K562 (cell line): ENCODE measurements at regions not wholly inside any gene's neighbourhood (a gene's known extent, or its start where the extent isn't known, plus 50 kb on each side); places are given as distances from the start of the nearest gene placed in this dataset.

ENCODE experiments used
- CBFA2T3 ChIP-seq: fragments of 450-650 bp; IDR thresholded peaks from 2 replicates; pipeline ENCODE4 v1.6.1; 2017
- HNRNPUL1 ChIP-seq: fragments of 200-400 bp; formaldehyde crosslinking; IDR thresholded peaks from 2 replicates; pipeline ENCODE4 v1.6.1; 2017; ENCODE audit warnings: low read length
- KDM4B ChIP-seq, 2 experiments: fragments of 450-650 bp in 1 of 2; sonication (generic) in 1 of 2; IDR thresholded peaks; 2 replicates each; pipeline ENCODE4 v1.6.1; 2016 to 2017; ENCODE audit warnings: borderline replicate concordance in 2 of 2, antibody characterized with exemption in 1 of 2, low read depth in 1 of 2, mild to moderate bottlenecking in 1 of 2
- MECOM ChIP-seq: fragments of 250-450 bp; sonication (Bioruptor Pico); IDR thresholded peaks from 2 replicates; pipeline ENCODE4 v1.8.0; 2022; ENCODE audit warnings: inconsistent platforms
- MEIS2 ChIP-seq: fragments of 450-650 bp; IDR thresholded peaks from 2 replicates; pipeline ENCODE4 v1.6.1; 2014; ENCODE audit warnings: mild to moderate bottlenecking; ENCODE audit not compliant: partially characterized antibody
- MXI1 ChIP-seq: IDR thresholded peaks from 2 replicates; pipeline ENCODE4 v1.6.1; 2011; ENCODE audit warnings: low read depth, mild to moderate bottlenecking, improper control_type of control experiment, low read length
- NR4A1 ChIP-seq, 2 experiments: fragments of 250-450 bp in 1 of 2; fragments of 450-650 bp in 1 of 2; sonication (Bioruptor Pico) in 1 of 2; IDR thresholded peaks; 2 replicates each; pipeline versions ENCODE4 v1.4.0 to v1.6.1; 2016 to 2020; ENCODE audit warnings: mild to moderate bottlenecking in 2 of 2, missing compliant biosample characterization in 1 of 2, missing genetic modification characterization in 1 of 2, moderate library complexity in 1 of 2
- RHOXF2B ChIP-seq: fragments of 250-450 bp; sonication (Bioruptor Pico); conservative IDR thresholded peaks from 2 replicates; pipeline ENCODE4 v1.5.1; 2021
- ZNF23 ChIP-seq: fragments of 250-450 bp; sonication (Bioruptor Pico); IDR thresholded peaks from 2 replicates; pipeline ENCODE4 v1.4.0; 2020; ENCODE audit warnings: mild to moderate bottlenecking
- ZNF717 ChIP-seq: fragments of 250-450 bp; sonication (Bioruptor Pico); IDR thresholded peaks from 2 replicates; pipeline ENCODE4 v1.5.0; 2021
- TF ChIP-seq, protein P1 (sequence below), 2 experiments: fragments of 450-650 bp; IDR thresholded peaks; 2 replicates each; pipeline ENCODE4 v1.6.1; 2018; ENCODE audit warnings: mild to moderate bottlenecking in 2 of 2, low read depth in 1 of 2; ENCODE audit not compliant: partially characterized antibody in 2 of 2
- TF ChIP-seq, protein P2 (sequence below): sonication (generic); formaldehyde crosslinking; IDR thresholded peaks from 2 replicates; pipeline ENCODE4 v1.8.1; 2022; ENCODE audit warnings: missing genetic modification reagents
- TF ChIP-seq, protein P3 (sequence below): sonication (generic); formaldehyde crosslinking; IDR thresholded peaks from 2 replicates; pipeline ENCODE4 v1.8.0; 2022; ENCODE audit warnings: missing genetic modification reagents, mild to moderate bottlenecking, borderline replicate concordance
- TF ChIP-seq, protein P4 (sequence below): fragments of 450-650 bp; IDR thresholded peaks from 2 replicates; pipeline ENCODE4 v1.6.1; 2016; ENCODE audit warnings: antibody characterized with exemption
- TF ChIP-seq, protein P5 (sequence below): fragments of 450-650 bp; formaldehyde crosslinking; IDR thresholded peaks from 2 replicates; pipeline ENCODE4 v1.4.0; 2022; ENCODE audit warnings: mild to moderate bottlenecking, moderate library complexity
- TF ChIP-seq, protein P6 (sequence below): sonication (generic); formaldehyde crosslinking; IDR thresholded peaks from 2 replicates; pipeline ENCODE4 v1.8.0; 2022; ENCODE audit warnings: missing genetic modification reagents, mild to moderate bottlenecking, moderate library complexity, borderline replicate concordance

DNA sequence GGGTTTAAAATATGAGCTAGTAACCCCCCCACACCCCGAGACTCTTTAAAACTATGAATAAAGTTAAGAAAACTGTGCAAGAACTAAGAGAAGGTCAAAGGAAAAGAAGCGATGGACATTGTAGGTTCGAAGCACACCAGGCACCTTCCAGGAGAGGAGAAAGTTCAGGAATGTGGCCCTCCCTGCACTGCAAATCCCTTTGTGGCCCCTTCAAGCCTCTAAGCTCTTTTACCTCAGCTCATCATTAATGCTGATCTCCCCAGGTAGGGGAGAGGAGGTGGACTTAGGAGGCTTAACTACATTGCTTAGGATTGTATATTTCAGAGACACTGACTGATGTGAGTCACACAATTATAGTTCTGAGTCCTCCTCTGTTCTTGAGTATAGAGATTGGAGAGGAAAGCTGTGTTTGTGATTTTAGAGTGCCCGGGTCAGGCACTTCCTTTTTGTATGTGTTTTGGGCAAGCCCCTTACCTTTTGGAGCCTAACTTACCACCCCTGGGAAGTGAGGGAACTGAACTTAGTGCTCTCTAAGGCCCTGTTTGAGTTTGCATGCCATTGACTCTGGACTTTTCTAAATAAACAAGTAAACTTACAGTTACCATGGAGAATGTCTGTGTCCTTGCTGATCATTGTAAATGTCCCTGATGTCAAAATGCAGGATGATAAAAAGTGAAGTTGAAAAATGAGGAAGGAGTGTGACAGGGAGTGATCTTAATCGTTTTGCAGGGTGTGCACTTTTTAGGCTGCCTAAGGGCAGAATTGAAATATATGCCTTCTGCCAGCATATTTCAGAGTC lies 140.8 kb upstream of the ZEB2 start (continued):
- TF ChIP-seq KDM4B (IDR thresholded peaks at IDR 0.05; ENCODE audit: borderline replicate concordance in 2 of 2, low read depth in 1 of 2) (no peak), CBFA2T3 (peak; percentile 16; the same call in 1 of the 2 replicates), ZNF23 (CRISPR knock-in tag) (no peak), MEIS2 (peak; percentile 96), NR4A1 (CRISPR knock-in tag; IDR thresholded peaks at IDR 0.05) (no peak), NR4A1 (tag; IDR thresholded peaks at IDR 0.05) (peak; percentile 51; the same call in 1 of the 2 replicates), RHOXF2B (no peak), HNRNPUL1 (no peak), MECOM (CRISPR knock-in tag) (peak; percentile 87), MXI1 (no peak), ZNF717 (CRISPR knock-in tag) (no peak)
- TF ChIP-seq, protein P1, sequence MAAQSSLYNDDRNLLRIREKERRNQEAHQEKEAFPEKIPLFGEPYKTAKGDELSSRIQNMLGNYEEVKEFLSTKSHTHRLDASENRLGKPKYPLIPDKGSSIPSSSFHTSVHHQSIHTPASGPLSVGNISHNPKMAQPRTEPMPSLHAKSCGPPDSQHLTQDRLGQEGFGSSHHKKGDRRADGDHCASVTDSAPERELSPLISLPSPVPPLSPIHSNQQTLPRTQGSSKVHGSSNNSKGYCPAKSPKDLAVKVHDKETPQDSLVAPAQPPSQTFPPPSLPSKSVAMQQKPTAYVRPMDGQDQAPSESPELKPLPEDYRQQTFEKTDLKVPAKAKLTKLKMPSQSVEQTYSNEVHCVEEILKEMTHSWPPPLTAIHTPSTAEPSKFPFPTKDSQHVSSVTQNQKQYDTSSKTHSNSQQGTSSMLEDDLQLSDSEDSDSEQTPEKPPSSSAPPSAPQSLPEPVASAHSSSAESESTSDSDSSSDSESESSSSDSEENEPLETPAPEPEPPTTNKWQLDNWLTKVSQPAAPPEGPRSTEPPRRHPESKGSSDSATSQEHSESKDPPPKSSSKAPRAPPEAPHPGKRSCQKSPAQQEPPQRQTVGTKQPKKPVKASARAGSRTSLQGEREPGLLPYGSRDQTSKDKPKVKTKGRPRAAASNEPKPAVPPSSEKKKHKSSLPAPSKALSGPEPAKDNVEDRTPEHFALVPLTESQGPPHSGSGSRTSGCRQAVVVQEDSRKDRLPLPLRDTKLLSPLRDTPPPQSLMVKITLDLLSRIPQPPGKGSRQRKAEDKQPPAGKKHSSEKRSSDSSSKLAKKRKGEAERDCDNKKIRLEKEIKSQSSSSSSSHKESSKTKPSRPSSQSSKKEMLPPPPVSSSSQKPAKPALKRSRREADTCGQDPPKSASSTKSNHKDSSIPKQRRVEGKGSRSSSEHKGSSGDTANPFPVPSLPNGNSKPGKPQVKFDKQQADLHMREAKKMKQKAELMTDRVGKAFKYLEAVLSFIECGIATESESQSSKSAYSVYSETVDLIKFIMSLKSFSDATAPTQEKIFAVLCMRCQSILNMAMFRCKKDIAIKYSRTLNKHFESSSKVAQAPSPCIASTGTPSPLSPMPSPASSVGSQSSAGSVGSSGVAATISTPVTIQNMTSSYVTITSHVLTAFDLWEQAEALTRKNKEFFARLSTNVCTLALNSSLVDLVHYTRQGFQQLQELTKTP (IDR thresholded peaks at IDR 0.05; ENCODE audit: low read depth in 1 of 2, partially characterized antibody in 2 of 2) = no peak
- TF ChIP-seq, protein P2, sequence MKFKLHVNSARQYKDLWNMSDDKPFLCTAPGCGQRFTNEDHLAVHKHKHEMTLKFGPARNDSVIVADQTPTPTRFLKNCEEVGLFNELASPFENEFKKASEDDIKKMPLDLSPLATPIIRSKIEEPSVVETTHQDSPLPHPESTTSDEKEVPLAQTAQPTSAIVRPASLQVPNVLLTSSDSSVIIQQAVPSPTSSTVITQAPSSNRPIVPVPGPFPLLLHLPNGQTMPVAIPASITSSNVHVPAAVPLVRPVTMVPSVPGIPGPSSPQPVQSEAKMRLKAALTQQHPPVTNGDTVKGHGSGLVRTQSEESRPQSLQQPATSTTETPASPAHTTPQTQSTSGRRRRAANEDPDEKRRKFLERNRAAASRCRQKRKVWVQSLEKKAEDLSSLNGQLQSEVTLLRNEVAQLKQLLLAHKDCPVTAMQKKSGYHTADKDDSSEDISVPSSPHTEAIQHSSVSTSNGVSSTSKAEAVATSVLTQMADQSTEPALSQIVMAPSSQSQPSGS (CRISPR knock-in tag) = no peak
- TF ChIP-seq, protein P3, sequence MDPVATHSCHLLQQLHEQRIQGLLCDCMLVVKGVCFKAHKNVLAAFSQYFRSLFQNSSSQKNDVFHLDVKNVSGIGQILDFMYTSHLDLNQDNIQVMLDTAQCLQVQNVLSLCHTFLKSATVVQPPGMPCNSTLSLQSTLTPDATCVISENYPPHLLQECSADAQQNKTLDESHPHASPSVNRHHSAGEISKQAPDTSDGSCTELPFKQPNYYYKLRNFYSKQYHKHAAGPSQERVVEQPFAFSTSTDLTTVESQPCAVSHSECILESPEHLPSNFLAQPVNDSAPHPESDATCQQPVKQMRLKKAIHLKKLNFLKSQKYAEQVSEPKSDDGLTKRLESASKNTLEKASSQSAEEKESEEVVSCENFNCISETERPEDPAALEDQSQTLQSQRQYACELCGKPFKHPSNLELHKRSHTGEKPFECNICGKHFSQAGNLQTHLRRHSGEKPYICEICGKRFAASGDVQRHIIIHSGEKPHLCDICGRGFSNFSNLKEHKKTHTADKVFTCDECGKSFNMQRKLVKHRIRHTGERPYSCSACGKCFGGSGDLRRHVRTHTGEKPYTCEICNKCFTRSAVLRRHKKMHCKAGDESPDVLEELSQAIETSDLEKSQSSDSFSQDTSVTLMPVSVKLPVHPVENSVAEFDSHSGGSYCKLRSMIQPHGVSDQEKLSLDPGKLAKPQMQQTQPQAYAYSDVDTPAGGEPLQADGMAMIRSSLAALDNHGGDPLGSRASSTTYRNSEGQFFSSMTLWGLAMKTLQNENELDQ (CRISPR knock-in tag) = no peak
- TF ChIP-seq, protein P4, sequence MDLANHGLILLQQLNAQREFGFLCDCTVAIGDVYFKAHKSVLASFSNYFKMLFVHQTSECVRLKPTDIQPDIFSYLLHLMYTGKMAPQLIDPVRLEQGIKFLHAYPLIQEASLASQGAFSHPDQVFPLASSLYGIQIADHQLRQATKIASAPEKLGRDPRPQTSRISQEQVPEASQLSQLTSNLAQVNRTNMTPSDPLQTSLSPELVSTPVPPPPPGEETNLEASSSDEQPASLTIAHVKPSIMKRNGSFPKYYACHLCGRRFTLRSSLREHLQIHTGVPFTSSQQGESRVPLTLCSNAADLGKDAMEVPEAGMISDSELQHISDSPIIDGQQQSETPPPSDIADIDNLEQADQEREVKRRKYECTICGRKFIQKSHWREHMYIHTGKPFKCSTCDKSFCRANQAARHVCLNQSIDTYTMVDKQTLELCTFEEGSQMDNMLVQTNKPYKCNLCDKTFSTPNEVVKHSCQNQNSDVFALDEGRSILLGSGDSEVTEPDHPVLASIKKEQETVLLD = no peak
- TF ChIP-seq, protein P5, sequence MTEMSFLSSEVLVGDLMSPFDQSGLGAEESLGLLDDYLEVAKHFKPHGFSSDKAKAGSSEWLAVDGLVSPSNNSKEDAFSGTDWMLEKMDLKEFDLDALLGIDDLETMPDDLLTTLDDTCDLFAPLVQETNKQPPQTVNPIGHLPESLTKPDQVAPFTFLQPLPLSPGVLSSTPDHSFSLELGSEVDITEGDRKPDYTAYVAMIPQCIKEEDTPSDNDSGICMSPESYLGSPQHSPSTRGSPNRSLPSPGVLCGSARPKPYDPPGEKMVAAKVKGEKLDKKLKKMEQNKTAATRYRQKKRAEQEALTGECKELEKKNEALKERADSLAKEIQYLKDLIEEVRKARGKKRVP (CRISPR knock-in tag) = no peak
- TF ChIP-seq, protein P6, sequence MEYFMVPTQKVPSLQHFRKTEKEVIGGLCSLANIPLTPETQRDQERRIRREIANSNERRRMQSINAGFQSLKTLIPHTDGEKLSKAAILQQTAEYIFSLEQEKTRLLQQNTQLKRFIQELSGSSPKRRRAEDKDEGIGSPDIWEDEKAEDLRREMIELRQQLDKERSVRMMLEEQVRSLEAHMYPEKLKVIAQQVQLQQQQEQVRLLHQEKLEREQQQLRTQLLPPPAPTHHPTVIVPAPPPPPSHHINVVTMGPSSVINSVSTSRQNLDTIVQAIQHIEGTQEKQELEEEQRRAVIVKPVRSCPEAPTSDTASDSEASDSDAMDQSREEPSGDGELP (CRISPR knock-in tag) = no peak
